Lower lobe of right lung (tissue), 2 donors: ENCODE measurements at regions not wholly inside any gene's neighbourhood (a gene's known extent, or its start where the extent isn't known, plus 50 kb on each side); places are given as distances from the start of the nearest gene placed in this dataset.

ENCODE experiments used
- ATAC-seq, 2 donors: fragments of 200-7000 bp; cut with Tn5 transposase; one replicate each; pipeline ENCODE4 v1.9.1; 2020 to 2022; ENCODE audit warnings: mild to moderate bottlenecking in 2 of 2, moderate library complexity in 2 of 2
- DNase-seq: peaks from one replicate; pipeline ENCODE4 v3.0.0-alpha.2; 2020
- H3K27ac ChIP-seq: fragments of 200-600 bp; one replicate; pipeline ENCODE4 v1.8.0; 2022
- H3K27me3 ChIP-seq: fragments of 200-600 bp; one replicate; pipeline ENCODE4 v1.8.0; 2022; ENCODE audit warnings: low read depth
- H3K36me3 ChIP-seq: fragments of 200-600 bp; one replicate; pipeline ENCODE4 v1.8.0; 2022; ENCODE audit warnings: mild to moderate bottlenecking
- H3K4me1 ChIP-seq: fragments of 200-600 bp; one replicate; pipeline ENCODE4 v1.8.0; 2022
- H3K4me3 ChIP-seq: fragments of 200-600 bp; one replicate; pipeline ENCODE4 v1.8.0; 2022; ENCODE audit warnings: mild to moderate bottlenecking
- H3K9me3 ChIP-seq: fragments of 200-600 bp; one replicate; pipeline ENCODE4 v1.8.0; 2022
- CTCF ChIP-seq: fragments of 200-600 bp; IDR thresholded peaks from one replicate; pipeline ENCODE4 v1.8.0; 2022; ENCODE audit warnings: antibody characterized with exemption, mild to moderate bottlenecking
- intact Hi-C: fragments of 100-400 bp; cut with DNase I; formaldehyde crosslinking; loops from one replicate; pipeline ENCODE4 v1.11.0; 2022
- donor health status: DM: no; HTN: yes; CAD: no; lungs with severe emphysema.

- ATAC-seq (peak in 1 of 2 donors; percentile 23), DNase-seq (no peak)
- Histone ChIP-seq H3K27ac (peak overlapping the region; percentile 76), H3K36me3 (no peaks in the 10 kb centered on the region), H3K9me3 (peaks cover 9% of the 10 kb centered on the region), H3K27me3 (no peaks in the 10 kb centered on the region), H3K4me3 (no peak overlapping the region), H3K4me1 (peaks cover 13% of the 10 kb centered on the region)
- no peak for TF ChIP-seq CTCF
- intact Hi-C loops: no loop called here
Measured at GRCh38 chr20:23269954-23270353, 80.6 kb upstream of the NXT1 start.

- H3K9me3 ChIP-seq: peaks cover 9% of the 10 kb centered on the region
- H3K4me3 ChIP-seq: no peak overlapping the region
- peak overlapping the region; percentile 76 for H3K27ac ChIP-seq
- DNase-seq: no peak
- H3K36me3 ChIP-seq: no peaks in the 10 kb centered on the region
- peaks cover 13% of the 10 kb centered on the region for H3K4me1 ChIP-seq
- no peak for ATAC-seq
- TF ChIP-seq CTCF: no peak
- no peaks in the 10 kb centered on the region for H3K27me3 ChIP-seq
- intact Hi-C loops: no loop called here
Measured at GRCh38 chr20:23268792-23269354, 81.7 kb upstream of the NXT1 start.

- no peak for ATAC-seq
- Histone ChIP-seq H3K4me1 (peaks cover 13% of the 10 kb centered on the region), H3K4me3 (no peak overlapping the region), H3K27ac (no peak overlapping the region), H3K9me3 (peaks cover 9% of the 10 kb centered on the region), H3K36me3 (no peaks in the 10 kb centered on the region), H3K27me3 (no peaks in the 10 kb centered on the region)
- intact Hi-C loops: no loop called here
- no peak for DNase-seq
- TF ChIP-seq CTCF: no peak
Measured at GRCh38 chr20:23267909-23268308, 82.7 kb upstream of the NXT1 start.

GRCh38 chr20:23266530-23267398 lies 83.8 kb upstream of the NXT1 start:
- Histone ChIP-seq H3K36me3 (no peaks in the 10 kb centered on the region), H3K27me3 (no peaks in the 10 kb centered on the region), H3K9me3 (peaks cover 9% of the 10 kb centered on the region), H3K4me3 (no peak overlapping the region), H3K4me1 (peaks cover 13% of the 10 kb centered on the region), H3K27ac (no peak overlapping the region)
- no peak for ATAC-seq
- no peak for DNase-seq
- intact Hi-C loops: no loop called here
- TF ChIP-seq CTCF: no peak

- intact Hi-C loops: no loop called here
- no peaks in the 10 kb centered on the region for H3K36me3 ChIP-seq
- DNase-seq: no peak
- no peaks in the 10 kb centered on the region for H3K27me3 ChIP-seq
- no peak overlapping the region for H3K27ac ChIP-seq
- no peak for ATAC-seq
- peaks cover 13% of the 10 kb centered on the region for H3K4me1 ChIP-seq
- TF ChIP-seq CTCF: no peak
- no peak overlapping the region for H3K4me3 ChIP-seq
- H3K9me3 ChIP-seq: peaks cover 9% of the 10 kb centered on the region
Measured at GRCh38 chr20:23265226-23265625, 85.4 kb upstream of the NXT1 start.
